Keratinocyte (primary cell): ENCODE measurements at regions not wholly inside any gene's neighbourhood (a gene's known extent, or its start where the extent isn't known, plus 50 kb on each side); places are given as distances from the start of the nearest gene placed in this dataset.

Experiments
- CTCF ChIP-seq, 3 experiments: IDR thresholded peaks in 1 of 3; conservative IDR thresholded peaks in 1 of 3; optimal IDR thresholded peaks in 1 of 3; 2 replicates in 2 of 3; 3 replicates in 1 of 3; pipeline versions ENCODE3 to v1.5.1; 2011; ENCODE audit warnings: low read length in 3 of 3, mild to moderate bottlenecking in 3 of 3, moderate library complexity in 2 of 3, control low read depth in 1 of 3, inconsistent platforms in 1 of 3; ENCODE audit not compliant: insufficient read depth in 2 of 3; ENCODE audit errors: extremely low read depth in 1 of 3
- EZH2 ChIP-seq: IDR thresholded peaks from one replicate; pipeline ENCODE4 v1.6.1; 2012; ENCODE audit warnings: inconsistent platforms, mild to moderate bottlenecking, low read length, moderate library complexity

DNA sequence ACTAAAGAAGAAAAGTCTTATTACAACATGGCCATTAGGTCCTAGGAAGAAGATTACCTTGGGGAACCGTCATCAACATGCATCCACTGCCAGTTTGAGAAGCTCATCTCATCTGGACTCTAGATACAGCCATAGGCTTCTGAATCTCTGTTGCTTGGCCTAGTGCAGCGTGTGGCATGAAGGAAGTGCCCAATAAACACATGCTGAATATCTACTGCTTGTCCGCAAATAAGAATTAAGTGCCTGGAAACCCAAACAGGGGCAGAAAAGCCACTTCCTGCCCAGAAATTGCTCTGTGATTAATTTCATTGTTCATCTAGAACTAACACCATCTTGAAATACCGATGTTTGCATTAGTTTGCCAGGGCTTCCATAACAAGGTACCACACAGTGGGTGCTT lies 241.1 kb upstream of the KLF3 start:
- no peak for TF ChIP-seq EZH2
- TF ChIP-seq CTCF (optimal IDR thresholded peaks at IDR 0.05 in 1 of 3, IDR thresholded peaks at IDR 0.05 in 1 of 3, conservative IDR thresholded peaks at IDR 0.05 in 1 of 3; ENCODE audit: extremely low read depth in 1 of 3, insufficient read depth in 2 of 3, low read length in 3 of 3), result no peak
